ENCODE measurements at regions not wholly inside any gene's neighbourhood (a gene's known extent, or its start where the extent isn't known, plus 50 kb on each side); places are given as distances from the start of the nearest gene placed in this dataset.

- TF ChIP-seq, protein P1, sequence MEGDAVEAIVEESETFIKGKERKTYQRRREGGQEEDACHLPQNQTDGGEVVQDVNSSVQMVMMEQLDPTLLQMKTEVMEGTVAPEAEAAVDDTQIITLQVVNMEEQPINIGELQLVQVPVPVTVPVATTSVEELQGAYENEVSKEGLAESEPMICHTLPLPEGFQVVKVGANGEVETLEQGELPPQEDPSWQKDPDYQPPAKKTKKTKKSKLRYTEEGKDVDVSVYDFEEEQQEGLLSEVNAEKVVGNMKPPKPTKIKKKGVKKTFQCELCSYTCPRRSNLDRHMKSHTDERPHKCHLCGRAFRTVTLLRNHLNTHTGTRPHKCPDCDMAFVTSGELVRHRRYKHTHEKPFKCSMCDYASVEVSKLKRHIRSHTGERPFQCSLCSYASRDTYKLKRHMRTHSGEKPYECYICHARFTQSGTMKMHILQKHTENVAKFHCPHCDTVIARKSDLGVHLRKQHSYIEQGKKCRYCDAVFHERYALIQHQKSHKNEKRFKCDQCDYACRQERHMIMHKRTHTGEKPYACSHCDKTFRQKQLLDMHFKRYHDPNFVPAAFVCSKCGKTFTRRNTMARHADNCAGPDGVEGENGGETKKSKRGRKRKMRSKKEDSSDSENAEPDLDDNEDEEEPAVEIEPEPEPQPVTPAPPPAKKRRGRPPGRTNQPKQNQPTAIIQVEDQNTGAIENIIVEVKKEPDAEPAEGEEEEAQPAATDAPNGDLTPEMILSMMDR (conservative IDR thresholded peaks at IDR 0.05; ENCODE audit: low read depth, low read length): no peak
- no peak overlapping the region for H3K4me3 ChIP-seq (ENCODE audit: low read length)
- DNase-seq (ENCODE audit: low read depth): no peak
These were observed 461.9 kb downstream of the LRRIQ3 start for GRCh38 chr1:73736125-73736524.

GRCh38 chr1:73727036-73727435, 470.9 kb downstream of the LRRIQ3 start:
- no peak overlapping the region for H3K4me3 ChIP-seq (ENCODE audit: low read length)
- TF ChIP-seq, protein P1 (conservative IDR thresholded peaks at IDR 0.05; ENCODE audit: low read depth, low read length): no peak
- DNase-seq (ENCODE audit: low read depth): no peak

GRCh38 chr1:73722055-73722454, 475.9 kb downstream of the LRRIQ3 start:
- TF ChIP-seq, protein P1 (conservative IDR thresholded peaks at IDR 0.05; ENCODE audit: low read depth, low read length): no peak
- no peak for DNase-seq (ENCODE audit: low read depth)
- H3K4me3 ChIP-seq (ENCODE audit: low read length): no peak overlapping the region

- TF ChIP-seq, protein P1 (conservative IDR thresholded peaks at IDR 0.05; ENCODE audit: low read depth, low read length): no peak
- DNase-seq (ENCODE audit: low read depth): no peak
- H3K4me3 ChIP-seq (ENCODE audit: low read length): no peak overlapping the region
These were observed 480.0 kb downstream of the LRRIQ3 start for GRCh38 chr1:73717976-73718375.

- DNase-seq (ENCODE audit: low read depth): no peak
- H3K4me3 ChIP-seq (ENCODE audit: low read length): no peak overlapping the region
- TF ChIP-seq, protein P1 (conservative IDR thresholded peaks at IDR 0.05; ENCODE audit: low read depth, low read length): no peak
These were observed 486.9 kb downstream of the LRRIQ3 start for GRCh38 chr1:73711089-73711488.

DNA sequence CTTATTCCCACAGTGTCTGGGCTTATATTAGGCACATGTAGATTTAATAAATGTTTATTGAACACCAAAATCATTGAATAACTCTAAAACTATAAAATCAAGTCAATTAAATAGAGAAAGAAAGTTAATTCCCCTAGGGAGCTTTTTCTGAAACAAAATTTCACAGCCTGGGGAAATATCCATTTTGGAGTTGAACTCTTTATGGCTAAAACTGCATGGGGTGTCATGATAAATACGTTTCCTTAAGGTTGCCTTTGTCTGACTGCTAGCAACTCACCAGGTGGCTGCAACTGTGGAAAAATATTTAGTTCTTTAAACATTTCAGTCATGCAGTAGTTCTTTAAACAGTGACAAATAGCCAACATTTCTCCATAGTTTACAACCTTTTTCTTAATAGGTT, 496.1 kb downstream of the LRRIQ3 start:
- H3K4me3 ChIP-seq (ENCODE audit: low read length): no peak overlapping the region
- TF ChIP-seq, protein P1 (conservative IDR thresholded peaks at IDR 0.05; ENCODE audit: low read depth, low read length): no peak
- DNase-seq (ENCODE audit: low read depth): no peak

DNA sequence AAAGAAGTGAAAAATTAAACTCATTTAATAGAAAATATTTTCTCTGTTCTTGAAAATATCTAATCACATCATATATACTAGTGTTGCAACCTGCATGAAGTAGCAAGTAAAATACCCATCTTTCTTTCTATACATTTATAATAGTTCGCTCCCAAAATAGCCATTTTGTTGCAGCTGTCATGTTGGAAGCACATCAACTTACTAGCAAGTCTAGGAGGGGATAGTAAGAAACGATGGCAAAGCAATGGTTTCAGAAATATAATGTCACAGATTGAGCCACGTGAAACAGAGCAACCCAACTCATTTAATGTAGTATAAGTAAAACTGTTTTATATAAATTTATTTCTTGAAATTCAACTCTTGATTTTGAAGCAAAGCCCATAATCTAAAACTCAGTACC, 521.8 kb downstream of the LRRIQ3 start:
- no peak for DNase-seq (ENCODE audit: low read depth)
- TF ChIP-seq, protein P1 (conservative IDR thresholded peaks at IDR 0.05; ENCODE audit: low read depth, low read length): no peak
- H3K4me3 ChIP-seq (ENCODE audit: low read length): no peak overlapping the region

Measured in retinal pigment epithelial cell (primary cell).